22Rv1 (cell line): ENCODE measurements at regions not wholly inside any gene's neighbourhood (a gene's known extent, or its start where the extent isn't known, plus 50 kb on each side); places are given as distances from the start of the nearest gene placed in this dataset.
"Not testable (repeated sequence)": the region's sequence is repeated elsewhere in the genome, so short reads cannot be mapped to it uniquely, and the experiment has no call there.

Source experiments
- H3K27ac ChIP-seq: fragments of 450-650 bp; 2 replicates; pipeline ENCODE4 v1.5.1; 2017
- ZFX ChIP-seq: fragments of 450-650 bp; IDR thresholded peaks from 2 replicates; pipeline ENCODE4 v1.6.1; 2017; ENCODE audit warnings: antibody characterized with exemption, borderline replicate concordance
- TF ChIP-seq, protein P1 (sequence below): fragments of 450-650 bp; IDR thresholded peaks from 2 replicates; pipeline ENCODE4 v1.5.1; 2017; ENCODE audit warnings: mild to moderate bottlenecking

DNA sequence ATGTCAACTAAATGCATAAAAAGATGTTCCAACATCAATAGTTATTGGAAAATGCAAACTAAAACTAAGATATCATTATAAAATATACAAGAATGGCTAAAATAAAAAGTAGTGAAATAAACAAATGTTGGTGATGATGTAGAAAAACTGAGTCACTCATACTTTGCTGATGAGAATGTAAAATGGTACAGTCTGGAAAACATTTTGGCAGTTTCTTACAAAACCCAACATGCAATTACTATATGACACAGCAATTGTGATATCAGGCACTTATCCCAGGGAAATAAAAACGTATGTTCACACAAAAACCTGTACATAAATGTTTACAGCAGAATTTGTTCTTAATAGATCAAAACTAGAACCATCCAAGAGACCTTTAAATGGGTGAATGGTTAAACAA lies 182.6 kb downstream of the RTL9 start:
- TF ChIP-seq, protein P1, sequence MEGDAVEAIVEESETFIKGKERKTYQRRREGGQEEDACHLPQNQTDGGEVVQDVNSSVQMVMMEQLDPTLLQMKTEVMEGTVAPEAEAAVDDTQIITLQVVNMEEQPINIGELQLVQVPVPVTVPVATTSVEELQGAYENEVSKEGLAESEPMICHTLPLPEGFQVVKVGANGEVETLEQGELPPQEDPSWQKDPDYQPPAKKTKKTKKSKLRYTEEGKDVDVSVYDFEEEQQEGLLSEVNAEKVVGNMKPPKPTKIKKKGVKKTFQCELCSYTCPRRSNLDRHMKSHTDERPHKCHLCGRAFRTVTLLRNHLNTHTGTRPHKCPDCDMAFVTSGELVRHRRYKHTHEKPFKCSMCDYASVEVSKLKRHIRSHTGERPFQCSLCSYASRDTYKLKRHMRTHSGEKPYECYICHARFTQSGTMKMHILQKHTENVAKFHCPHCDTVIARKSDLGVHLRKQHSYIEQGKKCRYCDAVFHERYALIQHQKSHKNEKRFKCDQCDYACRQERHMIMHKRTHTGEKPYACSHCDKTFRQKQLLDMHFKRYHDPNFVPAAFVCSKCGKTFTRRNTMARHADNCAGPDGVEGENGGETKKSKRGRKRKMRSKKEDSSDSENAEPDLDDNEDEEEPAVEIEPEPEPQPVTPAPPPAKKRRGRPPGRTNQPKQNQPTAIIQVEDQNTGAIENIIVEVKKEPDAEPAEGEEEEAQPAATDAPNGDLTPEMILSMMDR: no peak
- TF ChIP-seq ZFX: no peak

DNA sequence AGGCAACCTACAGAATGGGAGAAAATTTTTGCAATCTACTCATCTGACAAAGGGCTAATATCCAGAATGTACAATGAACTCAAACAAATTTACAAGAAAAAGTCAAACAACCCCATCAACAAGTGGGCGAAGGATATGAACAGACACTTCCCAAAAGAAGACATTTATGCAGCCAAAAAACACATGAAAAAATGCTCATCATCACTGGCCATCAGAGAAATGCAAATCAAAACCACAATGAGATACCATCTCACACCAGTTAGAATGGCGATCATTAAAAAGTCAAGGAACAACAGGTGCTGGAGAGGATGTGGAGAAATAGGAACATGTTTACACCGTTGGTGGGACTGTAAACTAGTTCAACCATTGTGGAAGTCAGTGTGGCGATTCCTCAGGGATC lies 192.2 kb downstream of the RTL9 start:
- not testable (repeated sequence) for H3K27ac ChIP-seq

More for the DNA sequence above, 182.6 kb downstream of the RTL9 start:
- no peak overlapping the region for H3K27ac ChIP-seq

DNA sequence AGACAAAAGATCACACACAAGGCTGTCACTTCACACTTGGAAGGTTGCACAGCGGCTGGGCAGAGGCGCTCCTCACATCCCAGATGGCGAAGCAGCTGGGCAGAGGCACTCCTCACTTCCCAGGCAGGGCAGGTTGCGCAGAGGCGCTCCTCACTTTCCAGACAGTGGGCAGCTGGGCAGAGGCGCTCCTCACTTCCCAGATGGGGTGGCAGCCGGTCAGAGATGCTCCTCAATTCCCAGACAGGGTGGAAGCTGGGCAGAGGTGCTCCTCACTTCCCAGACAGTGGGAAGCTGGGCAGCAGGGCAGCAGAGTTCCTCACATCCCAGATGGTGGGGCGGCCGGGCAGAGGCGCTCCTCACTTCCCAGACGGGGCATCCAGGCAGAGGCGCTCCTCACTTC lies 199.2 kb downstream of the RTL9 start:
- no peak overlapping the region for H3K27ac ChIP-seq
- TF ChIP-seq, protein P1: no peak
- TF ChIP-seq ZFX: no peak

DNA sequence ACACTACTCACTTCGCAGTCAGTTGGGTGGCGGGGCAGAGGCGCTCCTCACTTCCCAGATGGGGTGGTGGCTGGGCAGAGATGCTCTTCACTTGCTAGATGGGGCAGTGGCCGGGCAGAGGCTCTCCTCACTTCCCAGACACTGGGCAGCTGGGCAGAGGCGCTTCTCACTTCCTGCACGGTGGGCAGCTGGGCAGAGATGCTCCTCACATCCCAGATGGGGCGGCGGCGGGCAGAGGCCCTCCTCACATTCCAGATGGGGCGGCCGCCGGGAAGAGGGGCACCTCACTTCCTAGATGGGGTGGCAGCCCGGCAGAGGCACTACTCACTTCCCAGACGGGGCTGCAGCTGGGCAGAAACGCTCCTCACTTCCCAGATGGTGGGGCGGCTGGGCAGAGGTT lies 199.8 kb downstream of the RTL9 start:
- no peak overlapping the region for H3K27ac ChIP-seq
- no peak for TF ChIP-seq ZFX
- TF ChIP-seq, protein P1: no peak

DNA sequence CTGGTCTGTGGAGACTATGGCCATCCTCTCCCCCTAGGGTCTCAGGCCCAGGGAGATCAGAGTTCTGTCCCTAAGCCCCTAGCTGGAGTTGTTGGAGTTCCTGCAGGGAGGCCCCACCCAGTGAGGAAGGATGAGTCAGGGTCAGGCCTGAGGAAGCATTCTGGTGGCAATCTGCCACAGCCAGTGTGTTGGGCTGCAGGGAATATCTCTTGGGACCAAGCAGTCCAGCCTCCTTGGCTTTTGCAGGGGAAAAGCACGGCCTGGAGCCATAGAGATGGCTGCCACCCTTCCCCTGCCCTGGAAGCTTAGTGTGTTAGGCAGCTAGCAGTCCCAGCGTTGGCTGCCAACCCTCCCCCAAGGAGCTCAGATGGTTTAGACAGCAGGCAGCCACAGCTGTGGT lies 202.4 kb downstream of the RTL9 start:
- no peak overlapping the region for H3K27ac ChIP-seq
- no peak for TF ChIP-seq ZFX
- TF ChIP-seq, protein P1: no peak

DNA sequence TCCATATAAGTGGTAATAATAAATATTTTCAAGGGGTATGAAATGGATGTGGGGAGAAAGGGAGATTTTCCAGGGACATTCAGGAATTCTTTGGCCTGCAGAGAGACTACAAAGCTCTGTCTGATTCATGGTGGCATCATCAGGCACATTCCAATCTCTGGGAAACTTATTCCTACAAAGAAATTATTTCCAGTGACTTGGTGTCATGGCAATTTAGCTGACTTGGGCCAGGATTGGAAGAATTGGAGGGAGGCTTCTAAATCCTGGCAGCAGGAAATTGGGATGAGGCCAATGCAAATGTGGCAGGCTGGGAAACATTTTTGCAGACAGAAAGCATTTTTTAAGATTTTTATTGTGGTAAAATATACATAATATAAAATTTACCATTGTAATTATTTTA lies 204.6 kb downstream of the RTL9 start:
- TF ChIP-seq, protein P1: no peak
- TF ChIP-seq ZFX: no peak
- H3K27ac ChIP-seq: no peak overlapping the region

DNA sequence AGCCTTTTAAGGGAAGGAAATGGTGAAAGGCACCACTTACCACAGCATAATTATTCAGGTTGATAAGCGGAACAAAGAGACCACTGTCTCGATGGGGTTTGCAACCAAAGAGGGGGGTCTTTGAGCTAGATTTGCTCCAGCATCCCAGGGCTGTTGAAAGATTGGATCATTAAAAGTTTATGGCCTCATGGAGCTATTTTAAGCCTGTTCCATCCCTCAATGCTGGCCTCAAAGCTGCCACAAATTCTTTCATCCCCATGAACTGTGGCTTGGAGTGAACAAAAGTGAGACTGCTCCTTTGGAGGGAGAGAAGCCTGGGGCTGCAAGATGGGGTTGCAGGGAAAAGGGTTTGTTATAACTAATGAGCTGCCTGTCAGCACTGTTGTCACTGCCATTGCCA lies 209.8 kb downstream of the RTL9 start:
- H3K27ac ChIP-seq: no peak overlapping the region
- TF ChIP-seq, protein P1: no peak
- TF ChIP-seq ZFX: no peak

DNA sequence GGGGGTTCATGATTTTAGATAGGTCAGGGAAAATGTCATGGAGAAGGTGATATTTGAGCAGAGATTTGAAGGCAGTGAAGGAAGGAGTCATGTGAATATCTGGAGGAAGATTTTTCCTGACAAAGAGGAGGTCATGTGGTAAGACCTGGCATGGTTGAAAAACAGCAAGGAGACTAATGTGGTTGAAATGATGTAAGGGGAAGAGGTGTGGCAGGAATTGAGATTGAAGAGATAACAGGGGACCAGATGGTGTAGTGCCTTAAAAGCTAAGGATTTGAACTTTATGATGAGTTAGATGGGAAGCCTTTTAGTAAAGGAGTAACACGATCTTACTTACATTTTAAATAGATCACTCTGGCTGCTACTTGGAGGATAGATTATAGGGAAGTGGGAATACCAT lies 210.9 kb downstream of the RTL9 start:
- TF ChIP-seq ZFX: no peak
- TF ChIP-seq, protein P1: no peak
- H3K27ac ChIP-seq: no peak overlapping the region
